Lower leg skin (tissue), 4 donors: ENCODE measurements at regions not wholly inside any gene's neighbourhood (a gene's known extent, or its start where the extent isn't known, plus 50 kb on each side); places are given as distances from the start of the nearest gene placed in this dataset.

Experiments
- DNase-seq, 2 donors: peaks; one replicate each; pipeline ENCODE4 v3.0.0-alpha.2; 2019; ENCODE audit warnings: low spot score in 2 of 2
- H3K4me3 ChIP-seq: fragments of 200-600 bp; sonication (generic); 2 replicates; pipeline ENCODE4 v1.5.1; 2017; ENCODE audit warnings: mild to moderate bottlenecking, low read depth; ENCODE audit not compliant: poor library complexity, severe bottlenecking
- CTCF ChIP-seq, 3 donors: fragments of 450-650 bp; IDR thresholded peaks; one replicate each; pipeline ENCODE4 v1.5.1; 2016; ENCODE audit warnings: antibody characterized with exemption in 3 of 3, mild to moderate bottlenecking in 3 of 3, moderate library complexity in 2 of 3
- POLR2A ChIP-seq, 2 donors: fragments of 450-650 bp; IDR thresholded peaks; one replicate each; pipeline ENCODE4 v1.6.1; 2016 to 2017; ENCODE audit warnings: antibody characterized with exemption in 2 of 2, mild to moderate bottlenecking in 1 of 2, moderate library complexity in 1 of 2
- WGBS, 2 donors: methylation state at CpG; one replicate each; pipeline ENCODE4 v1.1.5; 2018; 5-methylcytosine and 5-hydroxymethylcytosine counted together
- intact Hi-C: fragments of 100-400 bp; cut with DNase I; formaldehyde crosslinking; loops from one replicate; pipeline ENCODE4 v1.15.0; 2023; ENCODE audit warnings: low total_unique reads

GRCh38 chr4:129490516-129490915 lies 394.6 kb downstream of the C4orf33 start:
- intact Hi-C loops, result no loop called here
- 45% methylated on average over 1 of the region's 1 CpG for WGBS, 2 donors
- H3K4me3 ChIP-seq, result no peak overlapping the region
- DNase-seq, result no peak
- TF ChIP-seq POLR2A (IDR thresholded peaks at IDR 0.05) (no peak), CTCF (IDR thresholded peaks at IDR 0.05) (no peak)

- WGBS, 2 donors, result 73 to 84% methylated on average over 1 of the region's 1 CpG
- TF ChIP-seq CTCF (IDR thresholded peaks at IDR 0.05) (no peak), POLR2A (IDR thresholded peaks at IDR 0.05) (no peak)
- no peak for DNase-seq
Observed at GRCh38 chr4:129498626-129499025, 402.7 kb downstream of the C4orf33 start.

GRCh38 chr4:129514852-129515251 lies 418.9 kb downstream of the C4orf33 start:
- TF ChIP-seq CTCF (IDR thresholded peaks at IDR 0.05) (no peak), POLR2A (IDR thresholded peaks at IDR 0.05) (no peak)
- H3K4me3 ChIP-seq, result no peak overlapping the region
- DNase-seq, result no peak
- intact Hi-C loops, result no loop called here

More at GRCh38 chr4:129498626-129499025, 402.7 kb downstream of the C4orf33 start:
- intact Hi-C loops, result no loop called here
- no peak overlapping the region for H3K4me3 ChIP-seq

- intact Hi-C loops, result no loop called here
- H3K4me3 ChIP-seq, result no peak overlapping the region
- WGBS, 2 donors, result 50 to 54% methylated on average over 1 of the region's 1 CpG
- no peak for TF ChIP-seq CTCF (IDR thresholded peaks at IDR 0.05)
- TF ChIP-seq POLR2A (IDR thresholded peaks at IDR 0.05), result no peak
- DNase-seq, result no peak
Observed at GRCh38 chr4:129515356-129515755, 419.4 kb downstream of the C4orf33 start.

GRCh38 chr4:129526812-129527211 lies 430.9 kb downstream of the C4orf33 start:
- DNase-seq, result no peak
- intact Hi-C loops, result no loop called here
- no peak for TF ChIP-seq CTCF (IDR thresholded peaks at IDR 0.05)
- no peak for TF ChIP-seq POLR2A (IDR thresholded peaks at IDR 0.05)
- H3K4me3 ChIP-seq, result no peak overlapping the region
- WGBS, 2 donors, result 41 to 55% methylated on average over 3 of the region's 3 CpGs

- TF ChIP-seq POLR2A (IDR thresholded peaks at IDR 0.05) (no peak), CTCF (IDR thresholded peaks at IDR 0.05) (no peak)
- WGBS, 2 donors, result 83 to 85% methylated on average over 5 of the region's 5 CpGs
- DNase-seq, result no peak
- intact Hi-C loops, result no loop called here
- H3K4me3 ChIP-seq, result no peak overlapping the region
Observed at GRCh38 chr4:129531253-129531652, 435.3 kb downstream of the C4orf33 start.
